ENCODE measurements at regions not wholly inside any gene's neighbourhood (a gene's known extent, or its start where the extent isn't known, plus 50 kb on each side); places are given as distances from the start of the nearest gene placed in this dataset.

DNA sequence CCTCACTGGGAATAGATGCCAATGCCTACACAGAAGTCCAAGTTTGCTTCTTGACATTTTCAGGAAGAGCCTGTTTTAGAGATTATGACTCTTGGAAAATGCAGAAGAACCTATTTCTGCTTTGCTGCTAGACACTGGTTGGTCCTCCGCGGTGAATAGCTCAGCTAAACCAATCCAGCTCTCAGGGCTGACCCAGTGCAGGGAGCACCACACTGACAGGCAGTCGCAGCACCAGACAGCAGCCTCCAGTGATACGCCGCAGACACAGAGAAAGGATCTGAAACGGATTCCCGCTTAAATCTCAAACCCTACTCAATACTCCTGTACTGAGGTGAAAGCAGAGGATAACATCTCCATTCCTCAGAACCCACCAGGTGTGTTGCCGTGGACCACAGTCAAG lies 183.4 kb downstream of the ENGASE start:
- no peaks in the 10 kb centered on the region for H3K4me1 ChIP-seq (ENCODE audit: control insufficient read depth, extremely low read depth, insufficient read depth, low read length)
- intact Hi-C loops (cut with micrococcal nuclease) = no loop called here
- DNase-seq (ENCODE audit: low read depth, low spot score) = no peak
- no peak overlapping the region for H3K9ac ChIP-seq (replicated peaks; ENCODE audit: extremely low read depth, insufficient read depth, low read length)
- H3K9me3 ChIP-seq (replicated peaks; ENCODE audit: control insufficient read depth, insufficient read depth, low read length) = no peaks in the 10 kb centered on the region
- no peak for TF ChIP-seq EZH2 (IDR thresholded peaks at IDR 0.05; ENCODE audit: borderline replicate concordance, low read depth, low read length, severe bottlenecking)
- TF ChIP-seq, protein P1, sequence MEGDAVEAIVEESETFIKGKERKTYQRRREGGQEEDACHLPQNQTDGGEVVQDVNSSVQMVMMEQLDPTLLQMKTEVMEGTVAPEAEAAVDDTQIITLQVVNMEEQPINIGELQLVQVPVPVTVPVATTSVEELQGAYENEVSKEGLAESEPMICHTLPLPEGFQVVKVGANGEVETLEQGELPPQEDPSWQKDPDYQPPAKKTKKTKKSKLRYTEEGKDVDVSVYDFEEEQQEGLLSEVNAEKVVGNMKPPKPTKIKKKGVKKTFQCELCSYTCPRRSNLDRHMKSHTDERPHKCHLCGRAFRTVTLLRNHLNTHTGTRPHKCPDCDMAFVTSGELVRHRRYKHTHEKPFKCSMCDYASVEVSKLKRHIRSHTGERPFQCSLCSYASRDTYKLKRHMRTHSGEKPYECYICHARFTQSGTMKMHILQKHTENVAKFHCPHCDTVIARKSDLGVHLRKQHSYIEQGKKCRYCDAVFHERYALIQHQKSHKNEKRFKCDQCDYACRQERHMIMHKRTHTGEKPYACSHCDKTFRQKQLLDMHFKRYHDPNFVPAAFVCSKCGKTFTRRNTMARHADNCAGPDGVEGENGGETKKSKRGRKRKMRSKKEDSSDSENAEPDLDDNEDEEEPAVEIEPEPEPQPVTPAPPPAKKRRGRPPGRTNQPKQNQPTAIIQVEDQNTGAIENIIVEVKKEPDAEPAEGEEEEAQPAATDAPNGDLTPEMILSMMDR (IDR thresholded peaks at IDR 0.05; ENCODE audit: extremely low read depth in 1 of 2, insufficient read depth in 1 of 2, low read depth in 1 of 2, low read length in 2 of 2) = no peak
- no peak for TF ChIP-seq JUN (IDR thresholded peaks at IDR 0.05; ENCODE audit: borderline replicate concordance, insufficient read depth, insufficient read length, low read depth)
- dilution Hi-C loops (cut with MboI; ENCODE audit: extremely low pct_ligation_motif_present, low sequenced_read_pairs) = no loop called here
- ChIA-PET CTCF (no interaction called here), POLR2A (no interaction called here)
- no peak for FAIRE-seq
- no peaks in the 10 kb centered on the region for H3K9me1 ChIP-seq (replicated peaks; ENCODE audit: control insufficient read depth, extremely low read depth, insufficient read depth, low read length)
- H3K4me3 ChIP-seq (replicated peaks in 1 of 3; ENCODE audit: insufficient read depth in 1 of 3, low read depth in 1 of 3, low read length in 3 of 3) = no peak overlapping the region
- no TSS peak for BruUV-seq (replicated peaks)
- H3K4me2 ChIP-seq (ENCODE audit: insufficient read depth, low read length) = no peak overlapping the region
- H3K36me3 ChIP-seq (ENCODE audit: control insufficient read depth in 2 of 2, extremely low read depth in 1 of 2, insufficient read depth in 2 of 2, low read length in 2 of 2) = no peaks in the 10 kb centered on the region
- no peaks in the 10 kb centered on the region for H3K79me2 ChIP-seq (ENCODE audit: control insufficient read depth, insufficient read depth, low read length)
- H3K27ac ChIP-seq (ENCODE audit: insufficient read depth, low read depth, low read length) = no peak overlapping the region
- H2AFZ ChIP-seq (ENCODE audit: low read depth, low read length) = no peak overlapping the region
- H3K27me3 ChIP-seq (ENCODE audit: control insufficient read depth in 2 of 2, insufficient read depth in 2 of 2, low read length in 2 of 2) = peaks cover 0 to 2% of the 10 kb centered on the region in 2 experiments
- no peaks in the 10 kb centered on the region for H4K20me1 ChIP-seq (replicated peaks; ENCODE audit: control insufficient read depth, extremely low read depth, insufficient read depth, low read length)

DNA sequence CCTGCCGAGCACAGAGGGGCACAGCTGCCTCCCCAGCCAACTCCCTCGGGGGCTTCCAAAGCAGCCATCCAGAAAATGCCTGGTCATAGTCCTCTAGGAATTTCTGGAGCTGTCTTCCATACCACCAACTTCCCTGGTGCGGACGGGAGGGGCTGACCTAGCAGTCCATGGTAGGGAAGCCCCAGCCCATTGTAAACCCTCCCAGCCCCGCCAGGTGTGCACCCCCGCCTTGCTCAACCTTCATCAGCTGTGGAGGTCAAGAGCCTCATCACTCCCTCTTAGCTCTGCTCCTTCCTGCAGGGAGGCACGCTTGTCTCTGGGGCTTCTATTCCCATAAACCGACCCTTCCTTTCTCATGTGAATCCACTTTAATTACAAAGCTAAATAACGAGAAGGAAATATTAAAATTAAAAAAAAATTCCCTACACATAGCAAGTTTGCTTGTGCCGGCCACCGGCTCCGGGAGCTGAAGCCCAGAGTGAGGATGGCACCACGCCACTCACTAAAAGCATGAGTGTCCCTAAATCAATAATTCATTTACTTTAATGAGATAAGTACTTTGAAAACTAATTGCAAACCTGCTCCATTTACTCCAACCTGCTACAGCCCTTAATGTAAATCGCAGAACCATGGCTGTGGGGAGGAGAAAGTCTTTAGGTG lies 181.4 kb downstream of the ENGASE start:
- H2AFZ ChIP-seq (ENCODE audit: low read depth, low read length) = no peak overlapping the region
- no peaks in the 10 kb centered on the region for H3K9me3 ChIP-seq (replicated peaks; ENCODE audit: control insufficient read depth, insufficient read depth, low read length)
- POLR2A ChIA-PET = no interaction called here
- no peaks in the 10 kb centered on the region for H3K9me1 ChIP-seq (replicated peaks; ENCODE audit: control insufficient read depth, extremely low read depth, insufficient read depth, low read length)
- H3K4me2 ChIP-seq (ENCODE audit: insufficient read depth, low read length) = no peak overlapping the region
- intact Hi-C loops (cut with micrococcal nuclease) = no loop called here
- H3K4me1 ChIP-seq (ENCODE audit: control insufficient read depth, extremely low read depth, insufficient read depth, low read length) = no peaks in the 10 kb centered on the region
- BruUV-seq (replicated peaks) = no TSS peak
- dilution Hi-C loops (cut with MboI; ENCODE audit: extremely low pct_ligation_motif_present, low sequenced_read_pairs) = no loop called here
- peaks cover 0 to 2% of the 10 kb centered on the region in 2 experiments for H3K27me3 ChIP-seq (ENCODE audit: control insufficient read depth in 2 of 2, insufficient read depth in 2 of 2, low read length in 2 of 2)
- H3K4me3 ChIP-seq (replicated peaks in 1 of 3; ENCODE audit: insufficient read depth in 1 of 3, low read depth in 1 of 3, low read length in 3 of 3) = no peak overlapping the region
- CTCF ChIA-PET = no interaction called here
- H3K9ac ChIP-seq (replicated peaks; ENCODE audit: extremely low read depth, insufficient read depth, low read length) = no peak overlapping the region
- no peaks in the 10 kb centered on the region for H3K36me3 ChIP-seq (ENCODE audit: control insufficient read depth in 2 of 2, extremely low read depth in 1 of 2, insufficient read depth in 2 of 2, low read length in 2 of 2)
- FAIRE-seq (no peak), DNase-seq (ENCODE audit: low read depth, low spot score) (no peak)
- TF ChIP-seq POLR2A (IDR thresholded peaks at IDR 0.05; ENCODE audit: low read depth, low read length) (no peak), MYC (IDR thresholded peaks at IDR 0.05; ENCODE audit: low read depth, low read length) (no peak), GATA2 (IDR thresholded peaks at IDR 0.05; ENCODE audit: insufficient read depth, insufficient read length, low read depth, low read length) (no peak), JUN (IDR thresholded peaks at IDR 0.05; ENCODE audit: borderline replicate concordance, insufficient read depth, insufficient read length, low read depth) (no peak), FOS (IDR thresholded peaks at IDR 0.05; ENCODE audit: borderline replicate concordance, insufficient read depth, low read length) (no peak), POLR2AphosphoS5 (IDR thresholded peaks at IDR 0.05; ENCODE audit: insufficient read depth, low read depth, low read length) (no peak), EZH2 (IDR thresholded peaks at IDR 0.05; ENCODE audit: borderline replicate concordance, low read depth, low read length, severe bottlenecking) (no peak)
- TF ChIP-seq, protein P2, sequence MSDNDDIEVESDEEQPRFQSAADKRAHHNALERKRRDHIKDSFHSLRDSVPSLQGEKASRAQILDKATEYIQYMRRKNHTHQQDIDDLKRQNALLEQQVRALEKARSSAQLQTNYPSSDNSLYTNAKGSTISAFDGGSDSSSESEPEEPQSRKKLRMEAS (IDR thresholded peaks at IDR 0.05; ENCODE audit: insufficient read depth, insufficient read length) = no peak
- TF ChIP-seq, protein P1 (IDR thresholded peaks at IDR 0.05; ENCODE audit: extremely low read depth in 1 of 2, insufficient read depth in 1 of 2, low read depth in 1 of 2, low read length in 2 of 2) = no peak
- no peak overlapping the region for H3K27ac ChIP-seq (ENCODE audit: insufficient read depth, low read depth, low read length)
- H3K79me2 ChIP-seq (ENCODE audit: control insufficient read depth, insufficient read depth, low read length) = no peaks in the 10 kb centered on the region
- no peaks in the 10 kb centered on the region for H4K20me1 ChIP-seq (replicated peaks; ENCODE audit: control insufficient read depth, extremely low read depth, insufficient read depth, low read length)
